Stimulated activated CD8-positive, alpha-beta memory T cell treated with anti-CD3 and anti-CD28 coated beads, Interleukin-15, amount 100 ng/mL, for 4 hours (primary cell): ENCODE measurements at regions not wholly inside any gene's neighbourhood (a gene's known extent, or its start where the extent isn't known, plus 50 kb on each side); places are given as distances from the start of the nearest gene placed in this dataset.

ENCODE experiments used
- DNase-seq, 2 donors: peaks; one replicate each; pipeline ENCODE4 v3.0.0-alpha.2; 2020; ENCODE audit warnings: low read depth in 2 of 2

DNA sequence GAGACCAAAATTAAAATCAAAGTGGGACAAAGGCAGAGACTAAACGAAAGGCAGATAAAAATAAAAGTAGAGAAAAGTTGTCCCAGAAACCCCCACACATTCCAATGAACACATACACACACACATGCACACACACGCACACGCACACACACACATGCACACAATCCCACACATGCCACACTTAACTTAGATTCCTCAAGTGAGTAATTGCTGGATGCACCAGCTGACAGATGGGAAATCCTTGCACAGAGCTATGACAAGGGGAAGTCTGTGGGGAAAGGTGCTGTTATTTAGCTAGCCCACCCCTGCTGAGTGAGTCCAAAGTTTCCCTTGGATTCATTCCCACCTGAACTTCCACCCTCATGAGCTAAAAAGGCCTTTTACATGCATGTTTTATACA is 233.9 kb downstream of the RAB28 start:
- no peak for DNase-seq

DNA sequence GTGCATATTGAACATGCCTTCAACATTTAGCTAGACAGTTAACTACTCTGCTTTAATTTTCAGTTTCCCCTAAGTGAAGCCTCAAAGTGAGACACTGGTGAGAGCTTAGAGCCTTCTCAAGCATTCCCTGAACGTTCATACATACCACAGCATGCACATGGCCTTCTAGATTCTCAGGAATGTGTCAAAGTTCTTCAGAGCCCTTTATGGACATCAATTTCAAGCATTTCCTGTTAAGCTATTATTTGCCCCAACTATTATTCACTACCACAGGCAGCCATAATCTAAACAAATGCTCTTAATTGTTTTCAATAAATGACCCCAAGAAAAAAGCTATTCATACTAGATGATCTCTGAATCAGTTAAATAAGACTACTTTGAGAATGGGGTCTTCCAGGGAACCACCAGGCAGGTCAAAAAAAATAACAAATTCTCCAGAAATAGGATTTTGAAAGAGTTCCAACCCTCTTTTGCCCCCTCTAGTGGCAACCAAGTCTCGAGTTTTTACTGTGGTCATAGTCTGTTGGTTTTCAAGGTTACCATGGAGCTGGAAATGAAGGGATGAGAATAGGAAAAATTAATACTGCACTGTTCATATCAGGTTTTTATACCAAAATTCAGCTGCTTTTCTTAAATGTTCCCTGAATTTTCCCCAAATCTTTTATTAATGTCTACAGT is 235.4 kb downstream of the RAB28 start:
- DNase-seq, result no peak

DNA sequence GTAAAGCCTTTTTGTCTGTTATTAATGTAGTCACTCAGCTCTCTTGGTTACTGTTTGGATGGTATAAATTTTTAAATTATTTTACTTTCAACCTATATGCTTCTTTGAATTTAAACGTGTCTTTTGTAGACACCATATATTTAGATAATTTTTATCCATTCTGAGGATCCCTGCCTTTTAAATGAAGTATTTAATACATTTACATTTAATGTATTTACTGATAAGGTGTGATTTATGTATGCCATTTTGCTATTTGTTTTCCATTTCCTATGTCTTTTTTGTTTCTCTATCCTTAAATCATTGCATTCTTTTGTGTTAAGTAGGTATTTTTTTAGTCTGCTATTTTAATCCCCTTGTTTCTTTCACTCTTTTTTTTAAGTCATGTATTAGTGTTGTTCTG is 238.0 kb downstream of the RAB28 start:
- DNase-seq, result no peak

DNA sequence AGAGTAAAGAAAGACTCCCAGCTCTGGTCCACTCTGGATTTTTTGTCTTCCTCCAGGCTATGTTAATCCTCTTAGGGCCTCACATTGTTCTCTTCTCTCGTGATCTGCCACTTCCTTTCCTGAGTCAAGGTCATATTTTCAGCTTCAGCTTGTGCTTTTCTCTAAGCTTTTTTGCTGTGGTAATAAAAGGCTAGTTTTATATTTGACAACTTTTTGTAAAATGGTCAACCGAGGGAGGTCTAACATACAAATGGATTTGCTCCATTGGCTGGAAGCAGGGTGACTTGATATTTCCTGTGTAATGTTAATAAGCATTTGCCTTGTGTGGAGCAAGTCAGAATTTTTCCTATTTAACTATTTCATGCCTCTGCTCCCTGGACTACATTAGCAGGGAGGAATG is 239.7 kb downstream of the RAB28 start:
- no peak for DNase-seq

DNA sequence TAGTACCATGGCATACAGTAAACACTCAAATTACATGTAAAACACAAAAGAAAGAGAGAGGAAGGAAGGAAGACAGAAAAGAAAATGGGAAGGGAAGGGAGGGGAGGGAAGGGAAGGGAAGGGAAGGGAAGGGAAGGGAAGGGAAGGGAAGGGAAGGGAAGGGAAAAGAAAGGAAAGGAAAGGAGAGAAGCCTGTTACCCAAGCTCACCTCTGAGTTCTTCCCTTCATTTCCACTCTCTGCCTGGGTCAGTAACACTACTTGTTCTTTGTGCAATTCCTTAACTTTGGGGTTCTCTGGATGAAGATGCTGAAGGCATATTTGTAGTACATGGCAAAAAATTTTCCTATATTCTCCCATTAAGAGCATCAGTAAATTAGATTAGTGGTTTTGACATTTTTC is 241.0 kb downstream of the RAB28 start:
- no peak for DNase-seq

DNA sequence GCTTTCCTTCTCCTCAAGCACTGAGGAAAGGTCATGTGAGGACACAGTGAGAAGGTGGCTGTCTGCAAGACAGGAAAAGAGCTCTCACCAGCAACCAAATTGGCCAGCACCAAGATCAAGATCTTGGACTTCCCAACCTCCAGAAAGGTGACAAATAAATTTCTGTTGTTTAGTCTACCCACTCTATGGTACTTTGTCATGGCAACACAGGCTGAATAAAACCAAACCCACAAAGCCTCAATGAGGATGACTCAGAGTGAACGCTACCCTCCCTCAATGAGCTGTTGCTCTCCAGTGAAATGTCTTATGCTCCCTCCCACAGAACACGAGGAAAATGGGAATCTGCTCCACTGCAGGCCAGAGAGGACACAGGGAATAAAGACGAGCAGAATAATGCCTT is 244.1 kb downstream of the RAB28 start:
- no peak for DNase-seq

DNA sequence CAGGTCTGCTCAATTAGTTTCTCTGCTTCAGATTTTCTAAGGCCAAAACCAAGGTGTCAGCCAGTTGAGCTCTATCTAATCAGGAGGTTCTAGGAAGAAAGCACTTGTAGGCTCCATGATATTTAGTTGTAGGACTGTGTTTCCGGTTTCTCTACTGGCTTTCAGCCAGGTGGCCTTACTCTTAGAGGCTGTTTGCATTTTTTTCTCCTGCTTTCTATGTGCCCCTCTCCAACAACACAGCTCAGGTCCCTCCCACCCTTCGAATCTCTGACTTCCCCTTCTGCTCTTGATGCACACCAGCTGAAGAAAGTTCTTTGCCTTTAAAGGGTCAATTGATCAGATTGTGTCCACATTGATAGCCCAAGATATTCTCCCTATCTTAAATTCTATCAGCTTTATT is 245.2 kb downstream of the RAB28 start:
- DNase-seq, result no peak

DNA sequence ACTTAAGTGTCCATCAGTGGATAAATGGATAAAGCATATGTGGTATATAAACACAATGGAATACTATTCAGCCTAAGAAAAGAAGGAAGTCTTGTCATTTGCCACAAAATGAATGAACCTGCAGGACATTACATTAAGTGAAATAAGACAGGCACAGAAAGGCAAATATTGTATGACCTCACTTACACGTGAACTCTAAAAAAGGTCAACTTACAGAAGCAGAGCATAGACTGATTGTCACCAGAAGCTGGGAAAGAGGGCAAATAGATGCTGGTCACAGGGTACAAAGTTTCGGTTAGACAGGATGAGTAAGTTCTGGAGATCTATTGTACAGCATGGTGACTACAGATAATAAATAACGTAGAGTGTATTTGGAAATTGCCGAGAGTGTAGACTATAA is 247.7 kb downstream of the RAB28 start:
- no peak for DNase-seq

DNA sequence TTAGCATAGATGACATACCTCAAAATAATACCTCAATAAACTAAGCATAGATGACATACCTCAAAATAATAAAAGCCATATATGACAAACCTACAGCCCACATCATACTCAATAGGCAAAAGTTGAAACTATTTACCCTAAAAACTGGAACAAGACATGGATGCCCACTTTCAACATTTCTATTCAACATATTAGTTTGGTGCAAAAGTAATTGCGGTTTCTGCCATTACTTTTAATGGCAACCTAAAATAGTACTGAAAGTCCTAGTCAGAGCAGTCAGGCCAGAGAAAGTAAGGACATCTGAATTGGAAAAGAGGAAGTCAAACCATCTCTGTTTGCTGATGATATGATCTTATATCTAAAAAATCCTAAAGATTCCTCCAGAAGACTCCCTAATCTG is 250.4 kb downstream of the RAB28 start:
- no peak for DNase-seq

DNA sequence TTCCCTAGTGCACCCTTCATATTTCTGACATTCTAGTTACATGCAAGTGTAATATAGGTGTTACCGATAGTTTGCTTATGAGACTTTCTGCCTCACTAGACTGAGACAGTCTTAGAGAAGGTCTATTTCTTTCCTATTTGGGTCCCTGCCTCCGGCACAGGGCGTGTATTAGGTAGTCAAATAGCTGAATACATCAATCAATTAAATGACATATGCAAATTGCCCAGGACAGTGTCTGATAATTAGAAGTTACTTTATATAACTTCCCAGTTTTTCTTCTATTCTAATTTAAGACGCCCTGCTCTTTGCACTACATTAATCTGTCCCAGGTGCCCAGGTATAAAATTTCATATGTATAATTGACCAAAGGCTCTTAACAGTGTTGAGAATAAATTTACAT is 264.2 kb downstream of the RAB28 start:
- DNase-seq, result no peak

DNA sequence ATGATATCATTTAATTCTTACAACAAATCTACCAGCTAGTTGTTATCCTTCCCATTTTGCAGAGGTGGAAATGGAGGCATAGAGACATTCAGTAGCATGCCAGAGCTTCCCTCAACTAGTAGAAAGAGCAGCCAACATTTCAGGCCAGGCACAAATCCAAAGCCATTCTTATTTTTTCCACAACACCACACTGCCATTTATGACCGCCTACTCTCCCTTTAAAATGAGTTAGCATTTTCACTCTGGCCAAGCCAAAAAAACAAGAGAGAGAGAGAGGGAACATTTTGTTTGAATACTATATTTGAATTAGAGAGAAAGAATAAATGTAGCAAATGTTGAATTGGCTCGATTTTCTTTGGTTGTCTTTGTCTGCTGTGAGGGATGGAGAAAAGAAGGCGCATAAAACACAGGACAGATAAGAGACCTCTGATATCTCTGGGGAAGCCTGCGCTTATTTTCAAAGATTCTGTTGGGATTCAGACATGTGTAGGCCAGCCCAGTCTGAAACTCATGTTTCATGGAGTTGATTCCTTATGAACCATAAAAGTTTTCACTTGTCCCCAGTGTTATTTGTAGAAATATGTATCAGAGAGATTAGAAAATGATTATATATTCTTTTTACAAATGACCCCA is 265.7 kb downstream of the RAB28 start:
- DNase-seq, result no peak

DNA sequence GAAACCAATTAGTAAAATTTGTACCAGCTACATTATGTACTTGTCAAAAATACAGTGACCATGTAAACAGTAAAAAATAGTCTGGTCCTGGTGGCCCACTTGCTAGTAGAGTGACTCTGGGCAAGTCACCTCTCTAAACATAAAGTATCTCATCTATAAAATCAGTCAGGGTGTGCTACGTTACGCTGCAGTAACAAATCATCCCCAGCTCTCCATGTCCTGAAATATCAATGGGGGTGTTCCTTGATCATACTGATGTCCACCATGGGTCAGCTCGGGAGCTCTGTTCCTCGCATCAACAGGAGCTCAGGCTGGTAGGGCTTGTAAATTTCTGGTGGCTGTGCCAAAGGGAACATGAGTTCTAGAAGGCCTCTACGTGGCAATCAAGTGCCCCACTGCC is 268.6 kb downstream of the RAB28 start:
- DNase-seq, result no peak

DNA sequence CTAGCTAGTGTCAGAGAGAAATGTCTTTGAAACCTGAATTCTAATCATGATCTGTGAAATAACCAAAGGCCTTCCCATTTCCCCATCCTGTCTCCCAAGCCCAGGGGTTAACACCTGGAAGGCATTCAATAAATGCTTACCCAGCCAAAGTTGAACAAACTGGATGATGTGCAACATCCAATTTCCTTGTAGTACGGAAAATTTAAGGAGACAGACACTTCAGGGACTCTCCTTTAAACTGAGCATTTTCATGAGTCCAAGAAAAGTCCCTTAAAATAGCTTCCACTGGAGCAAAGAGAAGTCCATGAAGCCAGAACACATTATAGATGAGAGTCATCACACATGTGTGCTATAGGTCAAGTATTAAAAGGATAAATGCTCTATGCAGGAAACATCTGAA is 271.2 kb downstream of the RAB28 start:
- DNase-seq, result no peak

DNA sequence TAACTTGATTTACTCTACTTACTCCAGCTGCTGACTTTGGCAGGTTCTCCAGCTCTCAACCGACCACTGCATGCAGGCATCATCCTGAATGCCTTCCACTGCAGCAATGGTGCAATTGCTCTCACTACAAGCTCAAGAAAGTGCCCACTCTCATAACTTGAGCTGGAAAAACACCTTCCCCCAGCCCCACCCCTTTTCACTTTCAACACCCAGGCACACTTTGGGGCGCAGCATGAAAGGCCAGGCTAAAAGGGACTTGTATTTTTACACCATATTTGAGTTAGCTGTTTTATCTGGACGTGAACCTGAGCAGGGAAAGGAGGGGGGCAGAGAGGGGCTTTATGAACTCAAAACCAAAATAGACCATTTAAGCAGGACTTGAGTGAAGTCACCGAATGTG is 274.5 kb downstream of the RAB28 start:
- no peak for DNase-seq

DNA sequence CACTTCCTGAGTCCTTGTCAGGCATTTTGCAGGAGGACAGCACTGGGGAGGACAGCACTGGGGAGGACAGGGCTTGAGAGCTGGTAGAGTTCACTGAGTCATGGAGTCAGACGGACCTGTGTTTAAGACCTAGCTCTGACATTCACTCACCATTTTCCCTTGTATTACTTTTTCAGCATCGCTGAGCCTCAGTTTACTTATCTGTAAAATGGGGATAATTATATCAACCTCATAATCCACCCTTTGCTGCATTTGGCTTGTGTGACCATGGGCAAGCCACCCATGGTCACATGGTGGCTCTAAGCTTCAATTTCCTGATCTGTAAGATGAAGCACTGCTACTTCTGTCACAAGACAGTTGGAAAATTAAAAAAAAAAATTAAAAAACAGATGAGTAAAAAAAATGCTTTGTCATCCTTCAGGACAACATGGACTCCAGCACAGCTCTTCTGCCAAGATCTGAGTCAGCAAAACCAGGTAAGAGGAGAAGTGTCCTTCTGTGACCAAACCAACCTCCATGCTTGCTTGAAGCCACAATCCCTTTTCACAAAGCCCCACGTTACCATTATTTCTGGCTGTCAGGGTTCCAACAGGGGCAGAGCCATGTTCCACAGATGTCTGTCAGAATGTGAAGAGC is 275.5 kb downstream of the RAB28 start:
- DNase-seq, result no peak

DNA sequence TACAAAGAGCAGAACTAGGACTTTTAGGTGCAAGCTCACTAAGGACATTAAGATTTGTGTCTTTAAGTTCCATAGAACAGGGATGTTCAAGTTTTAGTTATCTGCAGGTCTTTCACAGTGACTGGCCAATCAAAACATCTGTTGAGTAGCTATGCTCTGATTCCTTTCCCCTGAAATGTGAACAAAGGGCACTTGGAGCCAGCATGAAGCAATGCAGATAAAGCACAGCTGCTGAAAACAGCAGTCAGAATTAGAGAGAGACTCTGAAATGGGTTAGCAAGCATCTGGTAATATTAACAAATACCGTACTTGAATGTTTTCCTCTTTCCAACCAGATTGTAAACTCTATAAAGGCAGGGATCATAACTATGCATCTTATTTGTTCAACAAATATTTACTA is 276.9 kb downstream of the RAB28 start:
- DNase-seq, result no peak

DNA sequence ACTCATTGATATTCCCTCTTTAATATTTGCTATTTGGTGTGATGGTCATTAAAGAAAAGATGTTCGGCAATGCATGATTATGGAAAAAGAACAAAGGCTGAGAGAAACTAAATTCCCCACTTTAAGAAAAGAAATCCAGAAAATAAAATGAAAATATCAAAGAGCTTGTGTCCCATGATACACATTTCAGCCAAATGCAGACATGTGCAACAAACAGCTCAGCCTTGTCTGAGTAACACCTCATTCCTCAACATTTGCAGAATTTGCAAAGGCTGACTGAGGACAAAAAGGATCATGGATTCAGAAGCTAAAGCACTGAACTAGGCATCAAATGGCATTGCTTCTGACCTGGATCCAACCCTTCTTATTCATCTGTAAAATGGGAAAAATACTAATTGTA is 281.0 kb downstream of the RAB28 start:
- DNase-seq, result no peak

DNA sequence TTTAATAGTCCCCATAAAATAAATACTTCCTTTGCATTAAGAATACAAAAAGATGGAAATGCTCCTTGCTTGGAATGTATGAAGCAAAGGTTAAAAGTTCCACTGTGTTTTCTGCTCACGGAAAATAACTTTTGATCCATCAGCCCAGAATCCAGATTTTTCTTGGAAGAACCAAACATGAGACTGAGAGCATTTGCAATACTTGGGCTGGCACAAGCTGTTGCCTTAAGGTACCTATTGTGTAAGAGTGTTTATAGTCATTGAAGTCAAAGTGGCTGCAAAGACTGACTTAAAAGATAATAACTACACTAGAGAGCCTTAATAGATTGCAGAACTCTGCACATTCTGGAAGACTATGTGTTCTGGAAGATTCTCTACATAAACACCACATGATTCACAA is 281.4 kb downstream of the RAB28 start:
- DNase-seq, result no peak

DNA sequence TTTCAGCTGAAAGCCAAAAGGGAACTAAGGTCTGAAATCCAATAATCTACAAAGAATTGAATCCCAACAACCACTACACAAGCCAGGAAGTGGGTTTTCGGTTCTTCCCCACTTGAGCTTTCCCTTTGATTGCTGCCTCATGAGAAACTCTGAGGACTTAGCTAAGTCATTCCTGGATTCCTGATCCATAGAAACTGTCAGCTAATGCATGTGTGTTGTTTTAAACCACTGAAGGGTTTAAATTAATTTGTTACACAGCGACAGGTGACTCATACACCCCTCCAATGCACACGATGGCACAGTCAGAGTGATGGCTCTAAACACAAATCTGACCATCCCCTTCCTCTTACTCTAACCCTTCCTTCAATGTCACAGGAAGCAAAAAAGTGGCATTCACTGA is 282.9 kb downstream of the RAB28 start:
- no peak for DNase-seq

DNA sequence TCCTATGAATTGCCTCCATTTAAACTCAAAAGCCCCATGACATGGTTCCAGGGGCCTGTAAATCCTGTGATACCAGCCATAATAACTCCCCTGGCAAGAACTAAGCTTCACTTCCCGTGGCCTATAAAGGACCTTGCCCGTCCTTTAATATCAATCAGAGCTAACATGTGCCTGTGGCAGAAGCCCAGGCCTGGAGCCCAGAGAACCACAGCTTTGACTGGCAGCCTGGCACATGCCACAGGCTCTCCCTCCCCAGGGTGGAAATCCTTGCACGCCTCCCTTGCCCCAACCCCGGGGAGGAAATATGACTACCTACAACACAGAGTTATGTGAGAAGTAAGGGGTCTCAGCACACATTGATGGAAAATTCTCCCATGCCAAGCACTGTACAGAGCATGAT is 287.4 kb downstream of the RAB28 start:
- DNase-seq, result no peak

DNA sequence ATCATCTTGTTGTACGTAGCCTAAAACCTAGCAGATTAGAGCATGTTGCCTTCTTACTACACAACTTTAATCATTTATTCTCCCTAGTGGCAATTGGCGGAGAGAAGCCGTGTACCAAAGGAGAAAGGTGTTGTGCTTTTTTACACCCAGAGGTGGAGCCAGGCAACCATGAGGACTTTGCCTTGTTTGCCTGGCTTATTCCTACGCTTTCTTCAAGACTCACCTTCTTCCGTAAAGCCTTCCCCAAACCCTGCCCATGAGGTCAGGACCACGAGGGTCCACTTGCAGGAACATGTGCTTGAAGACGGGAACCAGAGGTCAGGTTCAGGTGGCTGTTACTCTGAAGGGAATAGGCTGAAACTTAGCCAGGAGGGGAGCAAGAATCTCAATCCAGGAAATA is 290.5 kb downstream of the RAB28 start:
- DNase-seq, result no peak

DNA sequence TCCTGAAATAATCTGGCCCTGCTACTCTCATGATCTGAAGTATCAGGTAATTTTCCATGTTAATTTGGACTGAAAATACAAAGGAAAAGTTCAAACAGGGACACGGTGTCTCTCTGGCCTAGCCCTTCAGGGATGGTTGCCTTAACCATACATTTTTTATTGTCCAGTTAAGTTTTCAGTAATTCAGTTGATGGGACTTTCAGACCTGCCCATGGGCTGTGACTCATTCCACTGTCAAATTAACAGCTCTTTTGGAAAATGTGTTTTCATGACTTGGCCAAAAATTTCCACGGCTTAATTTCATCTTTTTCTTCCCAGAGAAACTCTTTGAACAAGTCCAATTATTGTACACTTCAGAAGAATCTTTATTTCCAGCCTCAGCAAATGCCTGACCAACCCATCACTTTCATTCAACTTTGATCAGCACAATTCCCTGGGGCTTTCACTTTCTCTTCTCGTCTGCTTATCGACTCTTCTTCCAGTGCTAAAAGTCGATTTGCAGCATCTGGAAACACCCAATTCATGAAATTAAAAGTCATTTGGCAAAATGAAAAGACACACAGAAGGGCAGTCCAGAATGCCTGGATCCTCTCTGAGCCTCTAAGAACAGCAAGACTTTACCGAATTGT is 293.9 kb downstream of the RAB28 start:
- DNase-seq, result no peak

DNA sequence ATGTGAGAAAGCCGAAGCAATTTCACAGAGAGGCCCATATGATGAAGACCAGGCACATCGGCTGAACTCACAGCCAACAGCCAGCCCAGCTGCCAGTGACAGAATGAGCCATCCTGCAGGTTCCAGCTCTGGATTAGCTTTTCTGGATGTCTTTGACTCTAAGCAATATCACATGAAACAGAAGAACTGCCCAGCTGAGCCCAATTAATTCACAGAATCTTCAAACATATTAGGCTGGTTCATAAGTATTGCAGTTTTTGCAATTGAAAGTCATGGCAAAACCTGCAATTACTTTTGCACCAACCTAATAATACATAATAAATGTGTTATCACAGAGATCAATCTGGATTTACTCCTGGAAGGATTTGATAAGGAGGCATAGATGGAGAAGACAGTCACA is 299.9 kb downstream of the RAB28 start:
- DNase-seq, result no peak
